ENCODE measurements at regions not wholly inside any gene's neighbourhood (a gene's known extent, or its start where the extent isn't known, plus 50 kb on each side); places are given as distances from the start of the nearest gene placed in this dataset.
A peak's percentile ranks its signal among the peaks of the same experiment; 100 is the strongest.

DNA sequence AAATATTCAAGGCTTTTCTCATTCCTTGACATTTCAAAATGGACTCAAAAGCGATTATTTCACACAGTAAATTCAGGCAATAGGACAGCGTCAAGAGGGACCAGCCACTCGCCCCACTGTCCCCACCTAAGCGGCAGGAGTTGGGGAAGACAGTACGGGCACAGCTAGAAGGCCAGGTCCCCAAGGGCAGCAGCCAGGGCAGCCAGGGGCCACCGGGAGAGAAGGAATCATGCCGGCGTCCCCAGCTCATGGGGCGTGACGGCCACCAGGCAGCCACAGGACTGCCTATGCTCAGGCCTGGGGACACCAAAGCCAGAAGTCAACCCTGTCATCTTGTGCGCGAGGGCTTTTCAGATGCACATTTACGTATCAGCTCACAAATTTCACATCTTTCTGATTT lies 225.7 kb upstream of the PPP2R2D start (continued):
- TF ChIP-seq, protein P1, sequence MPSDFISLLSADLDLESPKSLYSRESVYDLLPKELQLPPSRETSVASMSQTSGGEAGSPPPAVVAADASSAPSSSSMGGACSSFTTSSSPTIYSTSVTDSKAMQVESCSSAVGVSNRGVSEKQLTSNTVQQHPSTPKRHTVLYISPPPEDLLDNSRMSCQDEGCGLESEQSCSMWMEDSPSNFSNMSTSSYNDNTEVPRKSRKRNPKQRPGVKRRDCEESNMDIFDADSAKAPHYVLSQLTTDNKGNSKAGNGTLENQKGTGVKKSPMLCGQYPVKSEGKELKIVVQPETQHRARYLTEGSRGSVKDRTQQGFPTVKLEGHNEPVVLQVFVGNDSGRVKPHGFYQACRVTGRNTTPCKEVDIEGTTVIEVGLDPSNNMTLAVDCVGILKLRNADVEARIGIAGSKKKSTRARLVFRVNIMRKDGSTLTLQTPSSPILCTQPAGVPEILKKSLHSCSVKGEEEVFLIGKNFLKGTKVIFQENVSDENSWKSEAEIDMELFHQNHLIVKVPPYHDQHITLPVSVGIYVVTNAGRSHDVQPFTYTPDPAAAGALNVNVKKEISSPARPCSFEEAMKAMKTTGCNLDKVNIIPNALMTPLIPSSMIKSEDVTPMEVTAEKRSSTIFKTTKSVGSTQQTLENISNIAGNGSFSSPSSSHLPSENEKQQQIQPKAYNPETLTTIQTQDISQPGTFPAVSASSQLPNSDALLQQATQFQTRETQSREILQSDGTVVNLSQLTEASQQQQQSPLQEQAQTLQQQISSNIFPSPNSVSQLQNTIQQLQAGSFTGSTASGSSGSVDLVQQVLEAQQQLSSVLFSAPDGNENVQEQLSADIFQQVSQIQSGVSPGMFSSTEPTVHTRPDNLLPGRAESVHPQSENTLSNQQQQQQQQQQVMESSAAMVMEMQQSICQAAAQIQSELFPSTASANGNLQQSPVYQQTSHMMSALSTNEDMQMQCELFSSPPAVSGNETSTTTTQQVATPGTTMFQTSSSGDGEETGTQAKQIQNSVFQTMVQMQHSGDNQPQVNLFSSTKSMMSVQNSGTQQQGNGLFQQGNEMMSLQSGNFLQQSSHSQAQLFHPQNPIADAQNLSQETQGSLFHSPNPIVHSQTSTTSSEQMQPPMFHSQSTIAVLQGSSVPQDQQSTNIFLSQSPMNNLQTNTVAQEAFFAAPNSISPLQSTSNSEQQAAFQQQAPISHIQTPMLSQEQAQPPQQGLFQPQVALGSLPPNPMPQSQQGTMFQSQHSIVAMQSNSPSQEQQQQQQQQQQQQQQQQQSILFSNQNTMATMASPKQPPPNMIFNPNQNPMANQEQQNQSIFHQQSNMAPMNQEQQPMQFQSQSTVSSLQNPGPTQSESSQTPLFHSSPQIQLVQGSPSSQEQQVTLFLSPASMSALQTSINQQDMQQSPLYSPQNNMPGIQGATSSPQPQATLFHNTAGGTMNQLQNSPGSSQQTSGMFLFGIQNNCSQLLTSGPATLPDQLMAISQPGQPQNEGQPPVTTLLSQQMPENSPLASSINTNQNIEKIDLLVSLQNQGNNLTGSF (CRISPR knock-in tag; IDR thresholded peaks at IDR 0.05), result no peak
- TF ChIP-seq ZNF34 (CRISPR knock-in tag; IDR thresholded peaks at IDR 0.05; ENCODE audit: borderline replicate concordance), result no peak

DNA sequence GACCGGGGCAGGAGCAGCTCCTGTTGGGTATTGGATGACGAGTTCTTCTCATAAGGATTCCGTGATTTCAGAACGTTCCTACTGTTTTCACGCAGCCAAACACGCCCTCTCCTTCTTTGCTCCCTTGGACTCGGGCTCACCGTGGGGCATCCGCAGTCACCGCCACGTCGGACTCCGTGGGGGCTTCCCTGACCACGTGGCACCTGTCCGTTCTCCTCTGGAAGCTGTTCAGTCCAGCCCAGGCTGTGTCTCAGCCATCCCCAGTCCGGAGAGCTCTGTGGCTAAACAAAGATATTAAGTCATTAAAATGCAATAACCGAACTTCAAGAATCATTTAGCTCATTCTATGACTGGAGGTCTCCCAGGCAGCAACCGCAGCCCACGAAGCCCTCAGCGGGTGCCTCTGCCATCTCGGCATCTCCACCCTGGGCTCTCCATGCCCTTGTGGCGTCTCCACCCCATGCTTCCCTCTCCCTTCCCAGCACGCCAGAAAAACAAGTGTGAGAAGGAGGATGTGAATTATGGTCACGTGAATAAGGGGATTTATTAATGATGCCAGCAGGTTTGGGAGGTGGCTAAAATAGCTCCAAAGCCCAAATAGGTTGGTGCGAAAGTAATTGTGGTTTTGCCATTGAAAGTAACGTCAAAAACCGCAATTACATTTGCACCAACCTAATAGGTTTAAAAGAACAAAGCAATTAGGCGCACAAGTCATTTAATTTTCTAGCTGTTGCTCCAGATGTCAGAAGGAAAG lies 224.6 kb upstream of the PPP2R2D start:
- FAIRE-seq (no peak), DNase-seq (ENCODE audit: low spot score) (no peak), ATAC-seq (no peak)
- CTCF ChIA-PET (ENCODE audit: low intra/inter-chr PET ratio, low total read pairs), result no interaction called here
- H2AFZ ChIP-seq (ENCODE audit: low read length), result no peak overlapping the region
- no peak overlapping the region for H3K4me3 ChIP-seq (replicated peaks in 1 of 3; ENCODE audit: insufficient read depth in 1 of 3, low read depth in 2 of 3, low read length in 3 of 3)
- H3K36me3 ChIP-seq (replicated peaks in 1 of 2; ENCODE audit: control insufficient read depth in 1 of 2, insufficient read depth in 2 of 2, low read length in 2 of 2), result no peaks in the 10 kb centered on the region
- intact Hi-C loops (cut with micrococcal nuclease; ENCODE audit: unreplicated experiment), result no loop called here
- no peak overlapping the region for H3K9ac ChIP-seq (ENCODE audit: insufficient read depth, low read depth, low read length)
- no peak overlapping the region for H3K4me2 ChIP-seq (ENCODE audit: low read depth, low read length)
- peaks cover 0 to 10% of the 10 kb centered on the region in 2 experiments; a peak in 2 of 5 replicates for H3K27me3 ChIP-seq (ENCODE audit: control insufficient read depth in 1 of 2, insufficient read depth in 2 of 2, low read length in 2 of 2)
- POLR2A ChIA-PET, result no interaction called here
- in situ Hi-C loops (cut with HindIII; ENCODE audit: extremely low pct_ligation_motif_present, low pct_unique_long_range_greater_than_20kb), result no loop called here
- WGBS (ENCODE audit: low lambda C conversion rate), result 34% methylated on average over 23 of the region's 28 CpGs
- no peak for TF ChIP-seq KLF6 (CRISPR knock-in tag; IDR thresholded peaks at IDR 0.05)
- TF ChIP-seq, protein P2, sequence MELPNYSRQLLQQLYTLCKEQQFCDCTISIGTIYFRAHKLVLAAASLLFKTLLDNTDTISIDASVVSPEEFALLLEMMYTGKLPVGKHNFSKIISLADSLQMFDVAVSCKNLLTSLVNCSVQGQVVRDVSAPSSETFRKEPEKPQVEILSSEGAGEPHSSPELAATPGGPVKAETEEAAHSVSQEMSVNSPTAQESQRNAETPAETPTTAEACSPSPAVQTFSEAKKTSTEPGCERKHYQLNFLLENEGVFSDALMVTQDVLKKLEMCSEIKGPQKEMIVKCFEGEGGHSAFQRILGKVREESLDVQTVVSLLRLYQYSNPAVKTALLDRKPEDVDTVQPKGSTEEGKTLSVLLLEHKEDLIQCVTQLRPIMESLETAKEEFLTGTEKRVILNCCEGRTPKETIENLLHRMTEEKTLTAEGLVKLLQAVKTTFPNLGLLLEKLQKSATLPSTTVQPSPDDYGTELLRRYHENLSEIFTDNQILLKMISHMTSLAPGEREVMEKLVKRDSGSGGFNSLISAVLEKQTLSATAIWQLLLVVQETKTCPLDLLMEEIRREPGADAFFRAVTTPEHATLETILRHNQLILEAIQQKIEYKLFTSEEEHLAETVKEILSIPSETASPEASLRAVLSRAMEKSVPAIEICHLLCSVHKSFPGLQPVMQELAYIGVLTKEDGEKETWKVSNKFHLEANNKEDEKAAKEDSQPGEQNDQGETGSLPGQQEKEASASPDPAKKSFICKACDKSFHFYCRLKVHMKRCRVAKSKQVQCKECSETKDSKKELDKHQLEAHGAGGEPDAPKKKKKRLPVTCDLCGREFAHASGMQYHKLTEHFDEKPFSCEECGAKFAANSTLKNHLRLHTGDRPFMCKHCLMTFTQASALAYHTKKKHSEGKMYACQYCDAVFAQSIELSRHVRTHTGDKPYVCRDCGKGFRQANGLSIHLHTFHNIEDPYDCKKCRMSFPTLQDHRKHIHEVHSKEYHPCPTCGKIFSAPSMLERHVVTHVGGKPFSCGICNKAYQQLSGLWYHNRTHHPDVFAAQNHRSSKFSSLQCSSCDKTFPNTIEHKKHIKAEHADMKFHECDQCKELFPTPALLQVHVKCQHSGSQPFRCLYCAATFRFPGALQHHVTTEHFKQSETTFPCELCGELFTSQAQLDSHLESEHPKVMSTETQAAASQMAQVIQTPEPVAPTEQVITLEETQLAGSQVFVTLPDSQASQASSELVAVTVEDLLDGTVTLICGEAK (IDR thresholded peaks at IDR 0.05), result peak; percentile 37; the same call in 1 of the 2 replicates
- TF ChIP-seq, protein P2 (CRISPR knock-in tag; IDR thresholded peaks at IDR 0.05), result no peak
- no peaks in the 10 kb centered on the region for H3K4me1 ChIP-seq (ENCODE audit: insufficient read depth, low read length)
- no peaks in the 10 kb centered on the region for H3K9me3 ChIP-seq (ENCODE audit: low read length)
- H3K27ac ChIP-seq (ENCODE audit: extremely low read length, insufficient read depth, low read length), result no peak overlapping the region
- H3K79me2 ChIP-seq (ENCODE audit: insufficient read depth, low read length), result no peaks in the 10 kb centered on the region
- BruUV-seq (replicated peaks), result no TSS peak
- no peaks in the 10 kb centered on the region for H4K20me1 ChIP-seq (ENCODE audit: insufficient read depth, low read length)
